ENCODE measurements at regions not wholly inside any gene's neighbourhood (a gene's known extent, or its start where the extent isn't known, plus 50 kb on each side); places are given as distances from the start of the nearest gene placed in this dataset.

DNA sequence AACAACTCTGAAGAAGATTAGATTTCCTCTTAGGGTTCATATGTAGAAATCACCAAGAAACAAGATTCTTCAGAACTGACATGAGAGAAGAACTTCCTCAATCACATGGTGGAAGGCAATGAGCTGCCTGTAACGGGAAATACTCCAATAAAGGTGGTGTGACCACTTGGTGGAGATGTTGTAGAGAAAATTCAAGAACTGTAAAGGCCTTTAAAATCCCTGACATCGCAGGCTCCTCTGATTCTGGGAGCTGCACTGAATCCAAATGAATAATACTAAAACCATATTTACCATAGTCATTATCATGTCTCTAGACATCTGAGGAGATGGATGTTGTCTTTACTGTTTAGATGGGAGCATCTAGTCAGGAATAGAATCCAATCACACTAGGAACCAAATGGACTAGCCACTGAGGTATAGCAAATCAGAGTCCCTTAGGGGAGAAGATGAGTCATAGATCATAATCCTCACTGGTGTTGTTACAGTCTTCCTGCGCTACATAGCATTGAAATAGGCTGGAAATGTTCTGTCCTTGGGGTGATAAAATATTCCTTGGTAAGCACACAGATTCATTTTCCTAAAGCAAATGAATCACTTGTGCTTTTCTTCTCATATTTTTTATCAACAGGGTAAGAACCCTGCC, 321.6 kb upstream of the TENM4 start:
- DNase-seq: no peak

DNA sequence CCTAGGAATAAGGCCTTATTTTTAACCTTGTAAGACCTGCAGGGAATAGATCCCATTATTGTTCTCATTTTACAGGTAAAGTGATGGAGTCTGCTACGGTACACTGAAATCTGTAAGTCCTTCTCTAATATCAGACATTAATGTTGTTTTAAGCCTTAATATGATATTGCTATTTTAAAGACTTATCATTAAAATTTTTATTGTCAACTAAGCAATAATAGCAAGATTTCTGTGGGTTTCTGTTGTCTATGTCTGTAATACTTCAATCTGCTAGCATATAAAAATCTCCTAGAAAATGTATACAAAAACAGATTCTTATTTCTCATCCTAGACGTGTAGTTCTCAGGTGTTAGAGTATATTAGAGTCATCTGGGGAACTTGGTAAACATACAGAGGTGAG, 317.5 kb upstream of the TENM4 start:
- no peak for DNase-seq

DNA sequence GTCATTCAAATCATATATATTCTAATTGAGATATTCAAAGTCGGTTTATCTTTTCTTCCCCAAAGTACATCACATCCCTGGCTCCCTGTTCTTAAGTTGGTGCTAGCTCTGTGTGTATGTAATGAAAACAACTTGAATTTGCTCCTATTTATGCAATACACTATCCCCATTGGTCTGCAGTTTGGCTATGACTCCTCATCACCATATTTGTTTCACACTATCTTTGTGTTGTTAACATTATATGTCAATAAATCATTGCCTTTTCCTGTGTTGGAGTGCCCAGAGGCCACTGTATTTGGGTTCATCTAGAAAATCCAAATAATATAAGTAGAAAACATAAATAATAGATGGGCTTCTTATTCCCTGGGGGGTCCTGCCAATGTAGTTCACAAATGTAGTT, 306.6 kb upstream of the TENM4 start:
- DNase-seq: no peak

DNA sequence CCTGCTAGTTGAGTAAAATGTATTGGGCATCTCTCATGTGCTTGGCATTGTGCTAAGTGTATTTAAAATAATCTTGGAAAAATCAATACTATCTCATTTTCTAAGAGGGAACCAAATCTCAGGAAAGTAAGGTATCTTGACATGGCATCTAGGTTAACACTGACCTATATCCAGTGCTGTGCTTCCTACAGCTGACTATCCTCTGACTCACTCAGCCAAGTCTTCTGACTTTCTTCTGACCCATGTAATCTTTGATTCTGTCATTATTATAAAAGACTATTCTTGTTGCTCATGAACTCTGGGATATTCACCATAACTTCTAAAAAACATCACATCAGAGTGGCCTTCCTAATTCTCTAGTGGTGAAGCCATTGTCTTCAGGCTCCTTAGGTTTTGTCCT, 304.1 kb upstream of the TENM4 start:
- DNase-seq: no peak

DNA sequence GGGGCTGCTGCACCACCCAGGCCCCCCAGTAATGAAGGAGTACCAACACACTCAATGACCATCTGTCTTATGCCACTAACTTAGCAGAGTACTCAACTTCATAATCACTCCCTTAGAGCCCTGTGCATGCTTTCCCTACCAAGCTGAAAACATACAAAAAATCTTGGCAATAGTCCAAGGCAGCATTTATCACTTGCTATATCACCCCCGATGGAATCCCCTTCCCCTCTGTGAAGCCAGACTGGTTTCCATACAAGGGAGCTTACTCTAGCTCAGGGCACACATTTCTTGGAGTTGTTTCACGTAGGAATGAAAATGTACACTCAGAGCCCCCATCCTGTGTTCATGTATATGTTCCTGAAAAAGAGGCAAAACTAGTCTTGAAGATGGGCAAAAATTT, 301.3 kb upstream of the TENM4 start:
- DNase-seq: no peak

DNA sequence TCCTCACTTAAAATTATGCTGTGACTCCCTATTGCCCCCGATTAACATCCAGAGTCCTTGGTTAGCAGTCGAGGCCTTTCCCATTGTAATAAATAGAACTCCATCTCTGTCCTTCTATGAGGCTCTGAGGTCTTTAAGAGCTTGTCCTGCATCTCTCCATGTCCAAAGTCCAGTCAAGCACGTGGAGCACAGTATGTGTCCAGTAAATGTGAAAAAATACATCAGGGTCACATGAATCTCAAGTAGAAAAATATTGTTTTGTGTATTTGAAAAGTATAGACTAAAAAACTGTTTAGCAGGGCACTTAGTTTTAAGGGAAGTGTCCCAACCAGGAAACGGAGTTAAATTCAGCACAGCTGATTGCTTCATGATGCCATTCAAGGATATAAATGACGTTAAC, 298.8 kb upstream of the TENM4 start:
- no peak for DNase-seq

DNA sequence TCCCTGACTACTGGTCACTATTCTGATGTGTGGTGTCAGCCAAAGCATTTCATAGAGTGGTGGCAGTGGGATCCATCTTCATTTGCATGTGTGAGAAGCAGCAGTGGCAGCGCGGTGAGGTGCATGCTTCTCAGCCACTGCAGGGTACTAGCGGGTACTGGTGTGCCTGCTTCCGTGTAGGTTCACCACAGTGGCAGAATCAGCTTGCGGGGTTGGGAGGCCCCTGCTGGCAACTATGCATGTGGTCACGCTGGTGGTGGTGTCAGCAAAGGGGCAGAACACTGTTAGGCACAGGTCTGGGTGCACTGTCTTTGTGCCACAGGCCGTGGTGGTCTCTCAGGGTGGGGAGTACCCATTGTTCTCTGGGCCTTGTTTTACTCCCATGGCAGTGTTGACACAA, 286.4 kb upstream of the TENM4 start:
- DNase-seq: no peak

DNA sequence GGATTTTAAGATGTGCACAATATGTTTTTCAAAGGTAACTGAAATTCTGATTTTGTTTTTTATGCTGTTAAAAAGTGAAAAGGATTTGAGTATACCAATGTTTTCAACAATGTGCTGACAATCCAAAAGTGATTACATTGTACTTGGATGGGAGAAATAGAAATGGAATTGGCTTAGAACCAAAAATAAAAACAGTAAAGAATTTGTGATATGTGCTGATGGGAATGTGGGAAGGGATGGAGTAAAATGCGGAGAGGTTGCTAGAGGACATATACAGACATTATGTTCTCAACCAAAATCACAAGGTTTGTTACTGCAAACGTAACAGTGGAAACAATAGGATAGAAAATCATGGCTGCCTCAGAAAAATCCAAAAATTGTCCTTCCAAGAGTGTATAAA, 279.3 kb upstream of the TENM4 start:
- DNase-seq: no peak

DNA sequence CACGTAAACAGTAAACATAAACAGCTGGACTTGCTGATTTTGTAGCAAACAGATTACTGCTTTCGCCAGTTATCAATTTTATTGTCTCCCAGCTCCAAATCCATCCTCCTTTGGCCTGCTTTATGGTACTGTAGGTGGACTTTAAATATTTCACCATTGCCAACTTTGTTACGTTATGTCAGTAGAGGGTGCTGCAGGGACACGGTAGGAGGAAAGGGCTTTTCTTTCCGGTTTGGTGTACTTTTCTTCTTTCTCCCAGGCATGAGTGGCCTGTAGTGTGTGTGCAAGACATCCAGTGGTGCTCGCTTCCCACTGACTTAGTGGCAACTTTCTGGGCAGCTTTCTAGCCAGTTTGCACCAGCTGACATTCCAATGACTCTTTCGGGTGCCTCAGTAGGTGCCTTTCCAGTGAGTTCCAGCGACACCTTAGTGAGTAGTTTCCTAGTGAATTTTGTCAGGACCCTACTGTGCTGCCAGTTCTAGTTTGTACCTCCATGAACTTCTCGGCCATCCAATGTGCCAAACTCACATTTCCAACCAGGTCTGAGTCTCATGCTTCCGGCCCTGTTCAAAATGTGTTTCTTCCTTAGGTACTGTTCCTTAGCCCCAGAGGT, 267.6 kb upstream of the TENM4 start:
- no peak for DNase-seq

DNA sequence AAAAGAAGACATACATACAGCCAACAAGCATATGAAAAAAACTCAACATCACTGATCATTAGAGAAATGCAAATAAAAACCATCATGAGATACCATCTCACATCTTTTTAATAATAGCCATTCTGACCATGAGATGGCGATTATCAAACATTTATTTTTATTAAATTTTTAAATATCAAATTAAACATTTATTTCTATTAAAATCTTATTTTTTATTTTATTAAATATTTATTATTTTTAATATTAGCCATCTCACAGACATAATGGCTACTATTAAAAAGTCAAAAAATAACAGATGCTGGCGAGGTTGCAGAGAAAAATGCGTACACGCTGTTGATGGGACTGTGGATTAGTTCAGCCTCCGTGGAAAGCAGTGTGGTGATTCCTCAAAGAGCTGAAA, 264.8 kb upstream of the TENM4 start:
- no peak for DNase-seq

DNA sequence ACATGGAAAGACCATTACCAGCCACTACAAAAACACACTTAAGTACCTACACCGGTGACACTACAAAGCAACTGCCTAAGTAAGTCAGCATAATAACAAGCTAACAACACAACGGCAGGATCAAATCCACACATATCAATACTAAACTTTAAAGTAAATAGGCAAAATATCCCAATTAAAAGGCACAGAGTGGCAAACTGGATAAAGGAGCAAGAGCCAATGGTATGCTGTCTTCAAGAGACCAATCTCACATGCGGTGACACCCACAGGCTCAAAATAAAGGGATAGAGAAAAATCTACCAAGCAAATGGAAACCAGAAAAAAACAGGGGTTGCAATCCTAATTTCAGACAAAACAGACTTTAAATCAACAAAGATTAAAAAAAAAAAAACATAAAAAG, 261.5 kb upstream of the TENM4 start:
- DNase-seq: no peak

DNA sequence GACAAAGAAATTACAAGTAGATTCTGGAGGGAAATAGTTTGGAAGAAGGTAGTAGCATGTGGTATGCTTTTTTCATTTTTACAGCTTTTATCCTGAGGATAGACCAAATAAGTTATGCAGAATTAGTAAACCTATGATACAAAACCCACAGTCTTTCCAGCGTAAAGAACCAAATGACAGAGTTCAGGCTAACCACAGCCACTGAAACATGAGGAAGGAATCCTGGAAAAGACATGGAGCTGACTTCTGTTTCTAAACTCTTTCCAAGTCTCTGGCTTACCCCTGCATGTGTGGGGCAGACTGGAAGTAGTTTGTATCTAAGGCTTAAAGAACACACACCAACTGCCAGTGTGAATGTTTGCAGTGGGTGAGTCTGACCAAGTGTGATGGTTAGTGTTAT, 258.4 kb upstream of the TENM4 start:
- DNase-seq: no peak

DNA sequence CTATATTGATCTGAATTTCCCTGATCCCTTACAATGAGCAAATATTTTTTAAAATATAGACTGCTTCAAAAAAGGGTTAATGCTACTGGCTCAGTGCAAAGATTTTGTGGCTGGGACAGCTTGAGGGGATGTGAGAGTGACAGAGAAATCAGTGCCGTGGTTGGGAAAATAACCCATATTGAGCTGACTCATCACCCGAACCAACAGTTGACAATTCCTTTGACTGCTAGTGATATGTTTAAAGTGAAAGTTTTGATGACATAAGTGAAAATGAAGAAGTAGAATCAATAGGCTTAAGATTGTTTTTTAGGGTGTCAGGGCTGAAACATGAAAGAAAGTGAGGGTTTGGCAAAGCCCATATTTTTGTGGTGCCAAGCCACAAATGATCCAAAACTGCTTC, 257.1 kb upstream of the TENM4 start:
- DNase-seq: no peak

DNA sequence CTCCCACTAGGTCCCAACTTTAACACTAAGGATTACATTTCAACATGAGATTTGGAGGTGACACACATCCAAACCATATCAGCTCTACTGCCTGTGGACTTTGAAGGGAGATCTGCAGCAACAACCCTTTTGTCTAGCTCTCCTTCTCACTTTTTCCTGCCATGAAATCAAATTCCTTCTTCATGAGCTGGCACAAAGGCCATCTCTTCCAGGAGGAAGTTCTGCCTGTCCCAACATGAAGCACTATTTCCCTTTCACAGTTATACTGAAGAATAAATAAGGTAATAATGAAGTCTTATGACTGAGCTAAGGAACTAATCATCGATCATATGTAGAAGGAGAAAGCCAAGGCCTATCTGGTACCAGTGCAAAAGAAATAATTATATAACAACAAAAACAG, 253.5 kb upstream of the TENM4 start:
- no peak for DNase-seq

DNA sequence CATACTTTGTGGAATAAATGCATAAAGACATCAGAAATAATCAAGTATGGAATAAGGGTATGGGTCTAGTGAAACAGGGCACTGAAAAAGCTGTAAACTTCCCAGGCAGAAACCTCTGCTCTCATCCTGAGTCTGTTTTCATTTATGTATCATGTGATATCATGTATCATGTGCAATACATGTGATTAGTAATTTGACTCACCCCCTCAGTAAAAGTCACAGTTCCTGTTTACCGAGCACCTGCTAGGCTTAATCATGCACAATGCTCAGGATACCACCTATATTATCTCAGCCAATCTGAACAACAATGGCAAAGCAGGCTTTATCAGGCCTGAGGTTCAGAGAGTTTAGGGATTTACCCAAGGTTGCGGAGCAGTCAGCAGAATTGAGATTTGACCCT, 250.6 kb upstream of the TENM4 start:
- DNase-seq: no peak

DNA sequence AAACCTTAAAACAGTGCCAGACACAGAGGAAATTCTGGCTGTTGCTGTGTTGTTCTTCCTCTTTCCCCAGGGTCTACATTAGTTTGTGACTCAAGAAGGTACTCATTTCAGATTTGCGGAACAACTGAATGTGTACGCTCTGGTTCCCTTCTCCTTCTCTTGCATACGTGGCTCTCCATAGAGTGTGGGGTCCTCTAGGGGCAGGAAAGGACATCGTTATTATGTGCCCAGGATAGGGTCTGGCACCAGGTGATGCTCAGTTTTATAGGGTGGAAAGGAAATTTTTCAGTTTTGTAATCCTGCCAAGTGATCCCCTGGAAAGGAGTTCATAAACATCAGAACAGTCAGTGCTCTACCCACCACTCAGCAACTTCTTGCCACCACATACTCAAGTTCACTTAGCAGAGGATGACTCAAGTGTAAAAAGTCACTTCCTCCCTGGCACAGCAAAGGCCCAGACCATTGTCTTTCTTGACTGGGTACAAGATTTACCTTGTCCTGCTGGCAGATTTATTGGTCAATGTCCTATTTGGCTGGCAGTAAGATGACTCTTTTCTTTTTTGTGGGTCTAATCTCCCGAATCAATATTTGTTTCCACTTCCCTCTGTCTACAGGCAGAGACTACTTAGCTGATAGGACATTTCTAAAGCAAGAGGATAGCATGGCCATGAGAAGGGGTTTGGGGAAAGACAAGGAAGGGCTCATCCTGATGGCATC, 246.0 kb upstream of the TENM4 start:
- no peak for DNase-seq

DNA sequence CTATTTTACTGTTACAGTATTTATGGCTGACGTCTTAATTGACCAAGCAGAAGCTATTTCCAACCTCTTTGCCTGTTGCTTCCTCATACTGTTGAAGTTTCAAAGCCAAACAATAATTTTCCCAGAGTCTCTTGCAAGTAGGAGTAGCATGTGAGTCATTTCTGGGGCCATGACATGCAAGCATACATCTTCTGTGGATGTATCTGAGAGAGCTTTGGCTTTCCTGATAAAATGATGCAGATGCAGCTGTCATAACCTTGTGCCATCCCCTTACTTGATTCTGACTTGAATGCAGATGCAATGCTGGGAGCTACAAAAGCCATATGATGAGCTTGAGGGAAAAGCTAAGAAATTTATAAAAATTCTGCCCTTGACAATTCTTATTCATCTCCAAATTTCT, 243.1 kb upstream of the TENM4 start:
- no peak for DNase-seq

DNA sequence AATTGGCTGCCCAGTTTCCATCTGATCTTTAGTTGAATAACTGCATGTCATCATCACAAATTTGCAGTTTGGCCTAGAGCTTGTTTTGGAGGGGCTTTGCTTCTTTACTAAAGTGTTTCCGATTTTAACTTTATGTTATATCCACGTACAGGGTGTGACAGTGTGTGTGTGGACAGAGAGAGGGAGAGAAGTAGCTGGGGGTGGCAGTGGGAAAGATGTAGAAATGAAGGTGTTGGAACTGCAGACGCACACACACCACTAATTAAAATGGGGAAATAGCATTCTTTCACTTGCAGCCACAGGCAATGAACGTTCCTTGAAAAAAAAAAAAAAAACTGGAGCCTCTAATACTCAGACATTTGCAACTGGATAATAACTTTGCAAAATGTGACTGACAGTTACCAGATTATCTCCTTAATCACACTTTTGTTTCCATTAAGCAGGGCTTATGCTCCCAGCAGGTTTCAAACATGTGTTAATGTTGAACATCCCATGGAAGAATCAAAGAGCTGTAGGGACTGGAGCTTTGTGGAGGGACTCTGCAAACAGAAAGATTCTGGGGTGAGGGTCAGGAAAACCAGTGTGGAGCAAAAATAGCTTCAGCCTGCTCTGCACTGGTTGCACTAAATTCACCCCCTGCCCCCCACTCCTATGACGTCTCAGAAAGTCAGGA, 238.1 kb upstream of the TENM4 start:
- DNase-seq: no peak

DNA sequence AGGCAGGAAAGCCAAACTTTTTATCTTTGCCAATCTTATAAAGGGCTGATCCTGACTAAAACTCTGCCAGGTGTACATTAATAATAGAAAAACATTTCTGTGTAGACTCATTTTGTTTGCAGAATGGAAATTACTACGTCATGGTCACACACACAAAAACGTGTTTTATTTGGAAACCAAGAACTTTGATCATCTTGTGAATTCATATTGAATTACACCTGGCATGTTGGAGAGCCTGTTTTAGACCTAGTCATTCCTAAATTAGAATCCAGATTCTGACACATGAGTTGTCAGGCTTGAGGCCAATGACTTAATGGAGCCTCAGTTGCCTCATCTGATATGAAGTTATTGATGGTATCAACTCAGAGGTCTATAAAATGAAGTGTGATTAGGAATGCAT, 235.6 kb upstream of the TENM4 start:
- DNase-seq: no peak

DNA sequence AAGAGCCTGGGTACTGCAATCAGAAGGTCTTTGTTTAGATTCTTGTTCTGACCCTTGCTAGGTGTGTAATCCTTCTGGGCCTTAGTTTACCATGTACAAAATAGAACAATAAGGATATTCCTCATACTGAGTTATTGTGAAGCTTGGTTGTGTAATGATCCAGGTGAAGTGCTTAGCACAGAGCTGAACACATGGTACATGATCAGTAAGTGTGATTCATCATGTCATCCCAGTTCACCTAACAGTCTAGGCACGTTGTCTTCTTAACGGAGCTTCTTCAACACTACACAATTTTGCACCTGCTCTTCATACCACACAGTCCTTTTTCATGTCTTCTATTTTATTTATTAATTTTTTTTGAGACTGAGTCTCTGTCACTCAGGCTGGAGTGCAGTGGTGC, 234.3 kb upstream of the TENM4 start:
- no peak for DNase-seq

DNA sequence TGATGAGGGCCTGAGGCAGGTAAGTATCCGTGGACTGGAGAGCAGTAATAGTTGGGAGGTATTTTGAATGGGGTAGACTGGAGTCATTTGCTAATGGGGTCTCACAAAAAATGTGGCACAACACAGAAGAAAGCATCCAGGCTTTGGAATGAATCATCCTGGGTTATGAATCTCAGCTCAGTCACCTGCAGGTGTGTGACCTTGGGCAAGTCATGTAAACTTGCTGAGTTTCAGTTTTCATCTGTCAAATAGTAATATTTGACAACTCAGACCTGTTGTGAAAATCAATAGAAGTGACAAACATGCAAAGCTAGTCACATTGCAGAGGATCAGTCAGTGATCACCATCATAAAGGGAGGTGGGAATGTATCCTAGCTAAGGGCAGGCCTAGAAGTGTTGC, 232.0 kb upstream of the TENM4 start:
- DNase-seq: no peak

DNA sequence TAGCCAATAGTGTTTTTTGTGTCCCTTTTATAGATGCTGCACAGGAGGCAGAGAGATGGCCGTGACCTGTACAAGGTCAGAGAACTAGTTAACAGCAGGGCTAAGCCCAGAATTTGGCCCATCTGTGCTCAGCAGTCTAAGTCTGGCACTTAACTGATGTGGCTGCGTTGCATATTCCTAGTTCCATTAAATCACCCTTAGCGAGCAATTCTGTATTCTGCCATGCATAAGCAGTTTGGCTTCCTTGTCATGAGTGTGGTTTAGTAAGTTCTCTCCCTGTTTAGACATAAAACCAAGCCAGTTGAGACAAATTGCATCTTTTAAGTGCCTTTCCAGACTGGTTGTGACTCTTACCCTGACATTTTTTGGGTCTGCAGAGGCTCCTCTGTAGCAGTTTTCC, 230.6 kb upstream of the TENM4 start:
- no peak for DNase-seq

DNA sequence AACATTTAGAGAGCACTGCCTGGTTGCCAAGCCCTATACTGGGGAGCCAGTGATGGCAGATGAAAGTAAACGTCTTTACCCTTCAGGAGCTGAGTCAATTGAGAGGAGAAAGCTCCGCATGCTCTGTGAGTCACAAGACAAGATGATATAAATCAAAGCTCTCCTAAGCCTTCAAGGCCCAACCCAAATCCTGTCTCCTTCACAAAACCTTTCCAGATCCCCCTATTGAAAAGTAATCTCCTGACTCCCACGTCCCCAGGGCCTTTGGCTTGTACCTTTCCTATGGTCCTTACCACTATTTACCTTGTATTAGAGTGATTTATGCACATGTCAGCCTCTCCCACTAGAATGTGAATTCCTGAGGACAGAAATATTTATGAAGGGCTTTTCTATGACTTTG, 230.1 kb upstream of the TENM4 start:
- DNase-seq: no peak

DNA sequence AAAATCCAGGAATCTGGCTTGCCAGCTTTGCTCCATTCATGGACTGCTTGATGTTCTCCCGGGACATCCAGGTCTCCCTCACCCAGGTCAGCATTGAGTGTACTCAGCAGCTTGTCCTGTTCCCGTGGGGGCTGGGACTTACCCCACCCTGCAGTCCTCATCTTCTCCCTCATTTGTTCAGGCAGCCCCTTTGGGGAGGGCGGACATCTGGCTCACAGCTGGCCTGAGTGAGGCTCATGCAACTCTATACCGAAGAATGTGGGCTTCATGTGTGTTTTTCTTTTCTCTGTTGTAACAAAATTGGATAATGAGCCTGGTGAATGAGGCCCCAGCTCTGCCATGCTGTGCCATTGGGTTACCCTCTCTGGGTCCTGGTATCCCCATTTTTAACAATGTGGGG, 227.7 kb upstream of the TENM4 start:
- DNase-seq: no peak

Measured in CD4-positive, alpha-beta T cell treated with Interleukin-4 for 1 hour (primary cell).